Activated CD4-positive, alpha-beta T cell treated with anti-CD3 and anti-CD28 coated beads, Interleukin-2, Interleukin-6, amounts not matched to agents 100 ng/mL and 50 ng/mL, durations not matched to agents 16 hours and 8 hours (primary cell): ENCODE measurements at regions not wholly inside any gene's neighbourhood (a gene's known extent, or its start where the extent isn't known, plus 50 kb on each side); places are given as distances from the start of the nearest gene placed in this dataset.

Source experiments
- DNase-seq: peaks from one replicate; pipeline ENCODE4 v3.0.0-alpha.2; 2020

DNA sequence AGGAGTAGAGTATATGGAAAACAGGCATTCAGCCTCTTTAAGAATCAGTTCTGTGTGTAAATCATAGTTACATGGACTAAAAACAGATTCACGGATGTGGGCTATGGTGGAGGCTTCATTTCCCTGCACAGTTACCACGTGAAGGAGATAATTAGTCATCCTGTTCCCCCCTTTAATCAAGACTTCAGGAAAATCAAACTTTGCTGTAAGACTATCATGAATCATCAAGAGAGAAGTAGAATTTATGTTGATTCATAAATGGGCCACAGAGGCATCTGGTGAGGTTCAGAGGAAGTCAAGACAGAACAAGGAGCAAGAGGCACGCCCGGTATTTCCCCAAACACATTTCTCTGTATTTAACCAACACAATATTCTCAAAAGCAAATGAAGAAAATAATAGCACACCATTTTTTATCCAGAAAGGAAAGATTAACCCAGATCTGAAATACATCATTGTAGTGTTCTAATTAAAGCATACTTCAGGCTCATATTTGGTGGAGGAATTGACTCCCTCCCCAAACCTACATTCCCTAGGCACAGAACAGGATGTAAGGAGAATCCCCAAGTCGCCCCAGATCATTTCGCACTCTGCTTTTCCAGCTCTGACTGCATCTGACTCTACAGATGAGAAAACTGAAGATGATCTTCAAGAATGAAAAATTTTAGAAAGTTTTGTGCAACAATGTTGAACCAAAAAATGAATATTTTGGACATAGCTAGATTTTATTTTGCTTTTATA lies 175.8 kb upstream of the GAS1 start:
- peak; percentile 58 for DNase-seq

- no peak for DNase-seq
These were observed 176.5 kb upstream of the GAS1 start for GRCh38 chr9:87123830-87124229.

GRCh38 chr9:87125819-87126218 lies 178.5 kb upstream of the GAS1 start:
- DNase-seq, result no peak

DNA sequence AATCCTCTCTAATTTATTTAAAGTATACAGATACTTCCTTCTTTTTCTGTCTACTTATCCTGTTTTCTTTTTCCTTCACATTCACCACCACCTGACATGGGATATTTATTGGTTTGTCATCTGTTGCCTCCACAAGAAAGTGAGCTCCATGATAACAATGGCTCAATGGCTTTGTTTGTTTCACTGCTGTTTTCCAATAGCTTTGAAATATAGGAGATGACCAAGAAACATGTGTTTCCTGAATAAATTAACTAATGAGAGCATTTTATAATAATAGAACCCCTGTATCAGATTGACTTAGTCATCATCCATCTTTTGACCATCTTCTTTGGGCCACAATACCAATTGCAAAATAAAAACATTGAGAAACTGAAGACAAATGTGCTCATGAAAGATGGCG lies 180.2 kb upstream of the GAS1 start:
- DNase-seq, result no peak

DNA sequence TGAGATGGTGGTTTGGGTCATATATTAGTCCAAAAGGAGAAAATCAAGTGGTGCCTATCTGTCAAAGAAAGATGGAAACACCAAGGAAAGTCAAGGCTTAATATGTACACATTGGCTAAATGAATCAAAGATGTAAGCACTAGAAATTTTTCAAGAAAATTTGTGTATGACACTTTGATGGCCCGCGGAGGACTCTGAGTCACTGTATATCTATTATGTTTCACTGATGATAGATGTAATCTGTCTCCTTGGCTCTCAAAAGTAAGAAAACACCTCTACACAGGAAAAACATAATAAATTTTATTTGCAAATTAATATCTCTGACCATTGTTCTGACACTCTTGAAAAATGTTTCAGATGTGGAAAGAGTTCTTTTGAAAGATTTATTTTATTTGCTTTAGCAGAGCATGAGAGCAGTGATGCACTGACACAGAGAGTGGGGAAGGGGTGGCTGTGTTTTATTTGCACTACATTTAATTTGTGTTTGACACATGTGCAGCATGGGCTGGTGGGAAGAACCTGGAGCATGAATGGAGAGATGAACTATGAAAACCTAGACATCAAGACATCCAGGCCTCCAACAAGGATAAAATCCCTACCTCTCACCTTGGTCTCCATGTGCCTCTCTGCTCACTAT lies 180.8 kb upstream of the GAS1 start:
- DNase-seq, result no peak

GRCh38 chr9:87128844-87129493 lies 181.7 kb upstream of the GAS1 start:
- DNase-seq, result no peak

GRCh38 chr9:87135074-87135473 lies 187.8 kb upstream of the GAS1 start:
- DNase-seq, result no peak

- DNase-seq, result no peak
These were observed 190.4 kb upstream of the GAS1 start for GRCh38 chr9:87137718-87138117.

- no peak for DNase-seq
These were observed 191.1 kb upstream of the GAS1 start for GRCh38 chr9:87138128-87139040.

- no peak for DNase-seq
These were observed 191.9 kb upstream of the GAS1 start for GRCh38 chr9:87139099-87139730.

DNA sequence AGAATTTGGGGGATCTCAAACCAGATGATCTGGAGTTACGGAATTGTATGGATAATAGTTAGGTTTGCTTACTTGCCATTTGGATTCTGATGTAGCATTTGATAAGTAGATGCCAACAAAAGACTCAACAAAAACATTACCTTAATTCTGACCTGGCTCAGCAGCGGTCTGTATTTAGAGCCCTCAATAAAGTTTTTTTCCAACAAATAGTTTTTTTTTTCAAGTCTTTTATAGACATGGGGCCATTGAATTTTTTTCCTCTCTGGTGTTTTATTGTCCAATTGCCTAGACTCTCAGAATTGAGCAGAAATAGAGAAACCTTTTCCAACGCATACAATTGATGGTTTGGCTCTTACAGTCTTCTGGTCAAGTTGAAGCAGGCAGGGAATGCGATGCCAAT lies 192.8 kb upstream of the GAS1 start:
- no peak for DNase-seq

DNA sequence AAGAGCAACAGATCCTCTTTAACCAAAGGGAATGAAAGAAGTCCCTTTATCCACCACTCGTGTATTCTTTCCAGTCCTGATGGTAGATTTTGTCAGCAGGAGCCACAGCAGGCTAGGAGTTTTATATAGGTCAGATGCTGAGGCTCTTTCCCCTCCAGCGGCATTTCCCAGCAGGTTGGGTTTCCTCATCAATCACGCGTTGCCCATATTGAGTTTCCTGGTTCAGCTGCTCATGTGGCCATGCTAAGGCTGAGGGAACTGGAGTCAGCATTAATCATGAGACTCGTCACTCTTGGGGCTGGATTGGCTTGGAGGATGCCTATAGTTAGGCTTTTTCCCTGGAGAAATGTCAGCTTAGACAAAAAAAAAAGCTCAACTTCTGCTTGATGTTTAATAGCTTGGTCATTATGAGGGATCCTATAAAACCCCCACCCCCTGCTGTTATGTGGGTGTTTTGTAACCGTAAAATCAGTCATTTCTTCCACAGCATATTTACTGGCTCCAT lies 193.4 kb upstream of the GAS1 start:
- no peak for DNase-seq

DNA sequence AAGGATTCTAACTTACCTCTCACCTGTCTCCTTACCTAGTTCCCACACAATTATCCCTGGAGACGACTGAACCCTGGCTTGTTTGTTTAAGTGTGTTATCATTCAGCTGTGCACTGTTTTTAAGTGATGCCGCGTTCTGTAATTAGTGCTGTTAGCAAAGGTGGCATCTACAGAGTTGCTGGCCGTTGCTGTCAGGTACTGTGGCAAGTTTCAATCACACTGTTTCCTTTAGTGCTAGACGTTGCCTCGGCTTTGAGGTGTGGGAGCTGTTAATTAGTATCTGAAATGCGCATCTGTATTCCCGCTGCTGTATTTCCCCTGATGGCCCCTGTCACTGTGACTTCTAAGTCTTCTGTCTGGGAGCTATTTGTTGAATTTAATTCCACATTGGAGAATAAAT lies 193.8 kb upstream of the GAS1 start:
- no peak for DNase-seq

- DNase-seq, result no peak
These were observed 199.6 kb upstream of the GAS1 start for GRCh38 chr9:87146933-87147332.

GRCh38 chr9:87147839-87148238 lies 200.5 kb upstream of the GAS1 start:
- DNase-seq, result no peak

- no peak for DNase-seq
These were observed 201.2 kb upstream of the GAS1 start for GRCh38 chr9:87148331-87149104.

DNA sequence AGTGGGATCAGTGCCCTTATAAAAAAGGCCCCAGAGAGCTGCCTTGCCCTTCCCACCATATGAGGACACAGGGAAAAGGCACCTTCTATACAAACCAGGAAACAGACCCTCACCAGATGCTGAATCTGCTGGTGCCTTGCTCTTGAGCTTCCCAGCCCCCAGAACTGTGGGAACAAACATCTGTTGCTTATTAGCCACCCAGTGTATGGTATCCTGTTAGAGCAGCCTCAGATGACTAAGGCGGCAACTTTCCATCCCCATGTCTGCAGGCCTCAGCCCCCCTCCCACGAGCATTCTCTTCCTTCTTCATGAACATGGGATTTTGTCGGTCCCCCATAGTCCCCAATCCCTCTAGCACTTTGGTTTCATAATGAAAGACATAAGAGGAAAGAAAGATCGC lies 202.5 kb upstream of the GAS1 start:
- no peak for DNase-seq

DNA sequence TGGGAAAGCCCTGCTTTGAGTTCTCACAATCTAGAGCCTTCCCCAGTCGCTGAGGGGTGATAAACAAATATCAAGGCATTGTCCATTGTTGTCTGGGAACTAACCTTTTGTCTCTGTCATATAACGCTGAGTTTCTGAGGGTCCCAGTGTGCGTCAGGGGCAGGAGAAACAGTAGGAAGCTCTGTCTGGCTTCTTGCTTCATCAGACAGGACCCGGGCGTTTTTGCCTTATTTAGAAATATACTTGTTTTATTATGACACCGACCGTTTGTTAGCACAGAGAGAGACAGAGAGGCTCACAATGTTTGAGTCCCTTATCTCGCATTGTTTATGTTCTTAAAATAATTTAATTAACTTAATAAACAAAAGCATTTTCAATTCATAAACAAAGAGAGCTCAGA lies 204.9 kb upstream of the GAS1 start:
- DNase-seq, result no peak

GRCh38 chr9:87156247-87156646 lies 208.9 kb upstream of the GAS1 start:
- DNase-seq, result no peak

GRCh38 chr9:87157366-87158031 lies 210.2 kb upstream of the GAS1 start:
- no peak for DNase-seq

GRCh38 chr9:87158765-87159164 lies 211.5 kb upstream of the GAS1 start:
- no peak for DNase-seq
